ENCODE measurements at regions not wholly inside any gene's neighbourhood (a gene's known extent, or its start where the extent isn't known, plus 50 kb on each side); places are given as distances from the start of the nearest gene placed in this dataset.
"Not testable (repeated sequence)": the region's sequence is repeated elsewhere in the genome, so short reads cannot be mapped to it uniquely, and the experiment has no call there.

DNA sequence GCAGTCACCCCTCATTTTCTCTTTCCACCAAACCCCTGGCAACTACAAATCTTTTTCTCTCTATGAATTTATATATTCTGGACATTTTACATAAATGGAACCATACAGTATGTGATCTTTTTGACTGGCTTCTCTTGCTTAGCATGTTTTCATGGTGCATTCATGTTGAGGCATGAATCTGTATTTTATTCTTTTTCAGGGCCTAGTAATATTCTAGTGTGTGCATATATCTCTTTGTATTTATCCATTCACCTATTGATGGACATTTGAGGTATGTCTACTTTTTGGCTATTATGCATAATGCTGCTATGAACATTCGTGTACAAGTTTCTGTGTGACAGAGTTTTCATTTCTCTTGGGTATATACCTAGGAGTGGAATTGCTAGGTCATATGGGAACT lies 78.2 kb downstream of the HACD1 start:
- no peak overlapping the region for H3K4me3 ChIP-seq (ENCODE audit: control insufficient read depth, low read depth, low read length)
- DNase-seq (ENCODE audit: low read depth): no peak
- TF ChIP-seq, protein P1, sequence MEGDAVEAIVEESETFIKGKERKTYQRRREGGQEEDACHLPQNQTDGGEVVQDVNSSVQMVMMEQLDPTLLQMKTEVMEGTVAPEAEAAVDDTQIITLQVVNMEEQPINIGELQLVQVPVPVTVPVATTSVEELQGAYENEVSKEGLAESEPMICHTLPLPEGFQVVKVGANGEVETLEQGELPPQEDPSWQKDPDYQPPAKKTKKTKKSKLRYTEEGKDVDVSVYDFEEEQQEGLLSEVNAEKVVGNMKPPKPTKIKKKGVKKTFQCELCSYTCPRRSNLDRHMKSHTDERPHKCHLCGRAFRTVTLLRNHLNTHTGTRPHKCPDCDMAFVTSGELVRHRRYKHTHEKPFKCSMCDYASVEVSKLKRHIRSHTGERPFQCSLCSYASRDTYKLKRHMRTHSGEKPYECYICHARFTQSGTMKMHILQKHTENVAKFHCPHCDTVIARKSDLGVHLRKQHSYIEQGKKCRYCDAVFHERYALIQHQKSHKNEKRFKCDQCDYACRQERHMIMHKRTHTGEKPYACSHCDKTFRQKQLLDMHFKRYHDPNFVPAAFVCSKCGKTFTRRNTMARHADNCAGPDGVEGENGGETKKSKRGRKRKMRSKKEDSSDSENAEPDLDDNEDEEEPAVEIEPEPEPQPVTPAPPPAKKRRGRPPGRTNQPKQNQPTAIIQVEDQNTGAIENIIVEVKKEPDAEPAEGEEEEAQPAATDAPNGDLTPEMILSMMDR (IDR thresholded peaks at IDR 0.05; ENCODE audit: control insufficient read depth, insufficient read depth, low read depth, low read length, missing control alignments): no peak

DNA sequence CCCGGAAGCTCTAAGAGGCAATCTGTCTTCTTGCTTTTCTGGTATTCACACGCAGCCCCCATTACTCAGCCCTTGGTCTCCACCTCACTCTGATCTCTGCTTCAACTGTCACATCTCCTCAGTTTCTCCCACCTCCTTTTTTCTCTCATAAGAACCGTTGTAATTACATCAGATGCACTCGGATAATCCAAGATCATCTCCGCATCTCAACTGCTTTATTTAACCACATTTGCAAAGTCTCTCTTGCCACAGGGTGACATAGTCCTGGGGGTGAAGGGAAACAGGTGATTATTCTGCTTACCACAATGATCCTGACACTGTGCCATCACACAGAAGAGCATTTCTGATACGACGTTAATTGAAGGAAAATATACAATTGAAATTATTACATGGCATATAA lies 79.9 kb downstream of the HACD1 start:
- no peak for DNase-seq (ENCODE audit: low read depth)
- no peak overlapping the region for H3K4me3 ChIP-seq (ENCODE audit: control insufficient read depth, low read depth, low read length)
- TF ChIP-seq, protein P1 (IDR thresholded peaks at IDR 0.05; ENCODE audit: control insufficient read depth, insufficient read depth, low read depth, low read length, missing control alignments): no peak

DNA sequence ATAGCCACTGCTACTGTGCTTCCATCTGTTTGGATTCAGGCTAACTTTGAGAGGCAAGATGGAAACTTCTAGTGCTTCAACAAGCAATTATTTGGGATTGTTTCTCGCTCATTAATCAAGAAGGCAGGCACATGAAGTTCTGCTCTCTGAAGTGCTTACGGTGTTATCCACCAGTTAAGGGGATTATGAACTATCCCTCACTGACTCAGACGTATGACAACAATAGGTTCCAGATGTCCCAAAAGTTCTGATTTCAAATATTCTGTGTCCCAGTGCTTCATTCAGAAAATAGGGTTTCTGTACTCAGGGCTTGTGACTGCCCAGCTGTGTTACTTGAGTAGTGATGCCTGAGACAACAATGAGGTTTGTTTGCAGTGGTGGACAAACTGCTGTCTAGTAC lies 81.0 kb downstream of the HACD1 start:
- H3K4me3 ChIP-seq (ENCODE audit: control insufficient read depth, low read depth, low read length): no peak overlapping the region
- no peak for DNase-seq (ENCODE audit: low read depth)
- TF ChIP-seq, protein P1 (IDR thresholded peaks at IDR 0.05; ENCODE audit: control insufficient read depth, insufficient read depth, low read depth, low read length, missing control alignments): no peak

DNA sequence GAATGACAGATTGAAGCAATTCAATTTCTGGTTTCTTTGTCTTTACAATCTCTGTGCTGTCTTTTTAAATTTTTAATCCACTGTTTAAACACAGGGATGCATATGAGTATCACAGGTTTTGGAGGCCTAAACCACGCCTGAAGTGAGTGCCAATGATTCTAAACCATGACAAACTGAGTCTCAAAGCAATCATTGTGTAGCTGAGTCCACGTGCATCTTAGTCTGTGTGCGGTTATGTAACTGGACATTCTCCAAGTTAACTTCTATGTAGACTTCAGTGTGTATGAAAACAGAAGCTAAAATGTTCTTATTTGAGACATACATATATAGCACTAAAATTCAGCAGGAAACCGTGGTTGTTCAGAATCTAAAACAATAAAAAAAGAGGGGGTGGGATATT lies 79.3 kb upstream of the ST8SIA6 start:
- no peak overlapping the region for H3K4me3 ChIP-seq (ENCODE audit: control insufficient read depth, low read depth, low read length)
- no peak for DNase-seq (ENCODE audit: low read depth)
- TF ChIP-seq, protein P1 (IDR thresholded peaks at IDR 0.05; ENCODE audit: control insufficient read depth, insufficient read depth, low read depth, low read length, missing control alignments): no peak

DNA sequence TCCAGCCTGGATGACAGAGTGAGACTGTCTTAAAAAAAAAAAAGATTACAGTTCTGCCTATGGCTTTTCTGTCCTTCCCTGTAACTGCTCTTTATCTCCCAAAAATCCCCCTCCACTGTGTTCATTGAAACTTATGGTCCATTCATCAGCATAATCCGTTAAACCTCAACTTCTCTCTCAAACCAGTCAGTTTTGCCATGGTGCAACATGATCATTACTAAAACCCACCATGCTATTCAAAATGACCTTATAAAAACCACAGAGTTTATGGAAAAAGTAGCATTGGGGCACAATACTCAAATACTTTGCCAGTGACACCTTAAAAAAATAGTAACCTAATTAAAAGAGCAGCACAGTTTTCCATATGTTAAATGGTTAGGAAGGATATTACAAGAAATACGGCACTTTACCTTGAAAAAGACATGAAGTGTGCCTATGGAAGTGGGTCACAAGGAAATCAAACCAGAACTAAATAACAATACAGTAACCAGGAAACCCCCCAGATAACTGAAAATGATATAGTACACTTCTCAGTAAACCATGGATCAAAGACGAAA lies 74.0 kb upstream of the ST8SIA6 start:
- no peak overlapping the region for H3K4me3 ChIP-seq (ENCODE audit: control insufficient read depth, low read depth, low read length)
- TF ChIP-seq, protein P1 (IDR thresholded peaks at IDR 0.05; ENCODE audit: control insufficient read depth, insufficient read depth, low read depth, low read length, missing control alignments): no peak
- DNase-seq (ENCODE audit: low read depth): no peak

DNA sequence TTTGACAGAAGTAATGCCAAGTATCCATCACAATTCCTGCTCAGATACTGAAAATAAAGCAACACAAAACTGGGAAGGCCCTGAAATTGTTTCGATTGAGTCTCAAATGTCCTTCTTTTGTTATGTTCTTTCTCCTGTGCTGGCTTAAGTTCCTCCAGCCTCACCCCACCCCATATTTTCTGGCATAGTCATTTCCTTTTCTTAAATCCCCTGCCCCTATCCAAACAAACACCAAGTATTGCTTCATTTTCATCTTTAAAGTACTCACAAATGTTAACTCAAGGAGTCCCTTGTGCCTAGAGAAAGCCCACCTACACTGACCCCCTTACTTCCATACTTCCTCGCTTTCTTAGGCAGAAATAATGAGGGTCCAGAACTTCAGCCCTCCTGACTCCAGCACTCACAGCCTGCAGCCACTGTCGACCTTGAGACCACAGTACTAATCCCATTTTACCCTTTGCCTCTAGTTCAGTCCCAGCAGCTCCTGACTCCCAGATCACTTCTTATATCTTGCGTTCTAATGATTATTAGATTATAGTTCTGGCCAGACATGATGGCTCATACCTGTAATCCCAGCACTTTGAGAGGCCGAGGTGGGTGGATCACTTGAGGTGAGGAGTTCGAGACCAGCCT lies 73.2 kb upstream of the ST8SIA6 start:
- H3K4me3 ChIP-seq (ENCODE audit: control insufficient read depth, low read depth, low read length): no peak overlapping the region
- no peak for DNase-seq (ENCODE audit: low read depth)
- TF ChIP-seq, protein P1 (IDR thresholded peaks at IDR 0.05; ENCODE audit: control insufficient read depth, insufficient read depth, low read depth, low read length, missing control alignments): no peak

DNA sequence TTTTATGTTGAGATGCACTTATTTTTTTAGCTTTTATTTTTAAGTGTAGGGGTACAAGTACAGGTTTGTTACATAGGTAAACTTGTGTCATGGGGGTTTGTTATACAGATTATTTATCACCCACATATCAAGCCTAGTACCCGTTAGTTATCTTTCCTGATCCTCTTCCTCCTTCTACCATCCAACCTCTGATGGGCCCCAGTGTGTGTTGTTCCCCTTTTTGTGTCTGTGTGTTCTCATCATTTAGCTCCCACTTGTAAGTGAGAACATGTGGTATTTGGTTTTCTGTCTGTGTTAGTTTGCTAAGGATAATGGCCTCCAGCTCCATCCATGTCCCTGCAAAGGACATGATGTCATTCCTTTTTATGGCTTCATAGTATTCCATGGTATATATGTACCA lies 72.2 kb upstream of the ST8SIA6 start:
- H3K4me3 ChIP-seq (ENCODE audit: control insufficient read depth, low read depth, low read length); DNase-seq (ENCODE audit: low read depth): not testable (repeated sequence)

All from AG09309 (cell line).